Neural progenitor cell (in vitro differentiated cells): ENCODE measurements at regions not wholly inside any gene's neighbourhood (a gene's known extent, or its start where the extent isn't known, plus 50 kb on each side); places are given as distances from the start of the nearest gene placed in this dataset.
A peak's percentile ranks its signal among the peaks of the same experiment; 100 is the strongest.

Source experiments
- DNase-seq: peaks from one replicate; pipeline ENCODE4 v3.0.0-alpha.2; 2016; ENCODE audit warnings: low spot score
- H2AFZ ChIP-seq: fragments of 200-600 bp; sonication (generic); replicated peaks from 2 replicates; pipeline ENCODE4 v1.6.1; 2016; ENCODE audit warnings: antibody characterized with exemption
- H3F3A ChIP-seq: fragments of 200-600 bp; sonication (generic); 2 replicates; pipeline ENCODE4 v1.6.1; 2016; ENCODE audit warnings: antibody characterized with exemption, low read depth
- H3K27ac ChIP-seq: fragments of 200-600 bp; sonication (generic); 2 replicates; pipeline ENCODE4 v1.5.1; 2016; ENCODE audit warnings: mild to moderate bottlenecking
- H3K27me3 ChIP-seq: fragments of 200-600 bp; sonication (generic); 2 replicates; pipeline ENCODE4 v1.6.1; 2016; ENCODE audit warnings: mild to moderate bottlenecking, moderate library complexity
- H3K36me3 ChIP-seq: fragments of 200-600 bp; sonication (generic); 2 replicates; pipeline ENCODE4 v1.5.1; 2016
- H3K4me1 ChIP-seq: fragments of 200-600 bp; sonication (generic); 2 replicates; pipeline ENCODE4 v1.6.1; 2016; ENCODE audit warnings: mixed run types
- H3K4me2 ChIP-seq: fragments of 200-600 bp; sonication (generic); 2 replicates; pipeline ENCODE4 v1.6.1; 2016
- H3K4me3 ChIP-seq: fragments of 200-600 bp; sonication (generic); 2 replicates; pipeline ENCODE4 v1.5.1; 2016
- H3K79me2 ChIP-seq: fragments of 200-600 bp; sonication (generic); 2 replicates; pipeline ENCODE4 v1.6.1; 2016; ENCODE audit warnings: low read depth
- H3K9ac ChIP-seq: fragments of 200-600 bp; sonication (generic); 2 replicates; pipeline ENCODE4 v1.6.1; 2016
- H3K9me3 ChIP-seq: fragments of 200-600 bp; sonication (generic); 2 replicates; pipeline ENCODE4 v1.5.1; 2016; ENCODE audit warnings: low read depth
- H4K20me1 ChIP-seq: fragments of 200-600 bp; sonication (generic); 2 replicates; pipeline ENCODE4 v1.6.1; 2016; ENCODE audit warnings: low read depth
- H3K27ac Mint-ChIP-seq: 3 replicates; pipeline ENCODE4 v1.8.0; 2021; ENCODE audit warnings: mixed read lengths
- H3K27me3 Mint-ChIP-seq: 2 replicates; pipeline ENCODE4 v1.8.0; 2022; ENCODE audit warnings: low read depth, mild to moderate bottlenecking, inconsistent platforms, moderate library complexity, mixed read lengths; ENCODE audit not compliant: insufficient read depth
- H3K36me3 Mint-ChIP-seq: 3 replicates; pipeline ENCODE4 v1.8.0; 2021; ENCODE audit warnings: mixed read lengths
- H3K4me1 Mint-ChIP-seq: 3 replicates; pipeline ENCODE4 v1.8.0; 2021; ENCODE audit warnings: mixed read lengths
- H3K4me3 Mint-ChIP-seq: 3 replicates; pipeline ENCODE4 v1.8.0; 2021; ENCODE audit warnings: mild to moderate bottlenecking, moderate library complexity, mixed read lengths
- H3K9me3 Mint-ChIP-seq: 3 replicates; pipeline ENCODE4 v1.8.0; 2020; ENCODE audit warnings: mixed read lengths
- EZH2 ChIP-seq: fragments of 200-600 bp; sonication (generic); IDR thresholded peaks from 2 replicates; pipeline ENCODE4 v1.6.1; 2017; ENCODE audit warnings: antibody characterized with exemption, mild to moderate bottlenecking, moderate library complexity
- EZH2phosphoT487 ChIP-seq: fragments of 200-600 bp; sonication (generic); IDR thresholded peaks from 2 replicates; pipeline ENCODE4 v1.6.1; 2017; ENCODE audit warnings: antibody characterized with exemption
- TF ChIP-seq, protein P1 (sequence below): fragments of 200-600 bp; sonication (generic); IDR thresholded peaks from 2 replicates; pipeline ENCODE4 v1.5.1; 2017; ENCODE audit warnings: antibody characterized with exemption, mild to moderate bottlenecking

DNA sequence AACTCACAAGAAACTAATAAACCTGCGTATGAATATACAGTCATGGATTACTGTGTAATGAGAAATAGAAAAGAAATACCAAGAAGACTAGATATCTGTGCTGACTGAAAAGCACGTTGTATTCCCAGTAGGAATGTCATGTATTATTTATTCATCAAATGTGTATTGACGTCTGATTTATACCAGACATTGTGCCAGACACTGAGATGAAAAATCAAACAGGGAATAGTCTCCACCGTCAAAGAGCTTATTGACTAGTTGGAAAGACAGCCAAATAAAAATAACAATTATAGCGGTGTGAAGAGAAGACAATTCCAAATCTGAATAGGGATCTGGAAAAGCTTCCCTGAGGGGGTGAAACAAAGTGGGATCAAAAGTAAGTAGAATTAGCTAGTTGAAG lies 687.6 kb downstream of the C4orf33 start:
- Histone ChIP-seq H3K4me2 (no peak overlapping the region), H4K20me1 (no peaks in the 10 kb centered on the region), H3K27me3 (no peaks in the 10 kb centered on the region), H3K4me1 (no peaks in the 10 kb centered on the region), H3K9me3 (no peaks in the 10 kb centered on the region), H3F3A (no peaks in the 10 kb centered on the region), H3K36me3 (no peaks in the 10 kb centered on the region), H3K9ac (no peak overlapping the region), H3K79me2 (no peaks in the 10 kb centered on the region), H2AFZ (no peak overlapping the region), H3K27ac (no peak overlapping the region), H3K4me3 (no peak overlapping the region)
- Mint-ChIP-seq H3K9me3 (no peaks in the 10 kb centered on the region), H3K36me3 (no peaks in the 10 kb centered on the region), H3K4me1 (no peaks in the 10 kb centered on the region), H3K27ac (no peak overlapping the region), H3K4me3 (no peak overlapping the region), H3K27me3 (no peaks in the 10 kb centered on the region)
- TF ChIP-seq EZH2phosphoT487 = no peak
- TF ChIP-seq, protein P1, sequence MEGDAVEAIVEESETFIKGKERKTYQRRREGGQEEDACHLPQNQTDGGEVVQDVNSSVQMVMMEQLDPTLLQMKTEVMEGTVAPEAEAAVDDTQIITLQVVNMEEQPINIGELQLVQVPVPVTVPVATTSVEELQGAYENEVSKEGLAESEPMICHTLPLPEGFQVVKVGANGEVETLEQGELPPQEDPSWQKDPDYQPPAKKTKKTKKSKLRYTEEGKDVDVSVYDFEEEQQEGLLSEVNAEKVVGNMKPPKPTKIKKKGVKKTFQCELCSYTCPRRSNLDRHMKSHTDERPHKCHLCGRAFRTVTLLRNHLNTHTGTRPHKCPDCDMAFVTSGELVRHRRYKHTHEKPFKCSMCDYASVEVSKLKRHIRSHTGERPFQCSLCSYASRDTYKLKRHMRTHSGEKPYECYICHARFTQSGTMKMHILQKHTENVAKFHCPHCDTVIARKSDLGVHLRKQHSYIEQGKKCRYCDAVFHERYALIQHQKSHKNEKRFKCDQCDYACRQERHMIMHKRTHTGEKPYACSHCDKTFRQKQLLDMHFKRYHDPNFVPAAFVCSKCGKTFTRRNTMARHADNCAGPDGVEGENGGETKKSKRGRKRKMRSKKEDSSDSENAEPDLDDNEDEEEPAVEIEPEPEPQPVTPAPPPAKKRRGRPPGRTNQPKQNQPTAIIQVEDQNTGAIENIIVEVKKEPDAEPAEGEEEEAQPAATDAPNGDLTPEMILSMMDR = no peak
- no peak for TF ChIP-seq EZH2
- DNase-seq = no peak

DNA sequence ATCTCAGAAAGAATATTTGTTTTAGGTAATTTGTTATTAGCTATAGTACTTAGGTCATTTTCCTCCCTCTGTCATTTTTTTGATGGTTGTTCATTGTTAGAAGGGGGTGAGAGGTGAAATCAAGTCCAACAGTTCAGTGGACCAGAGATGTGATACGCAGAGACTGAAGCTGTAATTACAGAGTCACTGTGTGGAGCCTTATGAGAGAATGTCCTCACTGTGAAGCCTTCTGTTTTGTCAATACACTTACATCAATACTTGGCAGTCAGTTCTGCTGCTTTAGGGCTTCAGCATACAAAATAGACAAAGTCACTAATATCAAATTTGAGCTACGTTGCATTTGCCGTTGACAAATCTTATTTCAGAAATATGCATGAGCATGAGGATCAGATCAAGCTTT lies 692.5 kb downstream of the C4orf33 start:
- Histone ChIP-seq H3K36me3 (no peaks in the 10 kb centered on the region), H3K9me3 (no peaks in the 10 kb centered on the region), H2AFZ (no peak overlapping the region), H3K4me2 (no peak overlapping the region), H3K4me3 (no peak overlapping the region), H3K79me2 (no peaks in the 10 kb centered on the region), H3F3A (no peaks in the 10 kb centered on the region), H4K20me1 (no peaks in the 10 kb centered on the region), H3K27ac (no peak overlapping the region), H3K27me3 (no peaks in the 10 kb centered on the region), H3K4me1 (no peaks in the 10 kb centered on the region), H3K9ac (no peak overlapping the region)
- H3K27ac Mint-ChIP-seq = no peak overlapping the region
- no peaks in the 10 kb centered on the region for H3K9me3 Mint-ChIP-seq
- TF ChIP-seq EZH2 (no peak), EZH2phosphoT487 (no peak)
- TF ChIP-seq, protein P1 = no peak
- H3K36me3 Mint-ChIP-seq = no peaks in the 10 kb centered on the region
- H3K4me1 Mint-ChIP-seq = no peaks in the 10 kb centered on the region
- no peaks in the 10 kb centered on the region for H3K27me3 Mint-ChIP-seq
- H3K4me3 Mint-ChIP-seq = no peak overlapping the region
- DNase-seq = no peak

- no peaks in the 10 kb centered on the region for H3K9me3 Mint-ChIP-seq
Measured at GRCh38 chr4:129804461-129804981, 708.6 kb downstream of the C4orf33 start.

More at GRCh38 chr4:129804461-129804981, 708.6 kb downstream of the C4orf33 start:
- Mint-ChIP-seq H3K27ac (peak overlapping the region; percentile 15), H3K36me3 (no peaks in the 10 kb centered on the region), H3K27me3 (no peaks in the 10 kb centered on the region), H3K4me1 (peaks cover 20% of the 10 kb centered on the region), H3K4me3 (no peak overlapping the region)
- Histone ChIP-seq H3K27ac (no peak overlapping the region), H3K4me3 (no peak overlapping the region), H2AFZ (peak overlapping the region; percentile 58), H3K79me2 (no peaks in the 10 kb centered on the region), H3F3A (no peaks in the 10 kb centered on the region), H3K9ac (no peak overlapping the region), H4K20me1 (no peaks in the 10 kb centered on the region), H3K4me1 (peaks cover 7% of the 10 kb centered on the region), H3K9me3 (no peaks in the 10 kb centered on the region), H3K27me3 (no peaks in the 10 kb centered on the region), H3K4me2 (peak overlapping the region; percentile 11), H3K36me3 (no peaks in the 10 kb centered on the region)
- TF ChIP-seq, protein P1 = no peak
- TF ChIP-seq EZH2phosphoT487 (no peak), EZH2 (no peak)
- peak; percentile 9 for DNase-seq
